ENCODE measurements at regions not wholly inside any gene's neighbourhood (a gene's known extent, or its start where the extent isn't known, plus 50 kb on each side); places are given as distances from the start of the nearest gene placed in this dataset.

DNA sequence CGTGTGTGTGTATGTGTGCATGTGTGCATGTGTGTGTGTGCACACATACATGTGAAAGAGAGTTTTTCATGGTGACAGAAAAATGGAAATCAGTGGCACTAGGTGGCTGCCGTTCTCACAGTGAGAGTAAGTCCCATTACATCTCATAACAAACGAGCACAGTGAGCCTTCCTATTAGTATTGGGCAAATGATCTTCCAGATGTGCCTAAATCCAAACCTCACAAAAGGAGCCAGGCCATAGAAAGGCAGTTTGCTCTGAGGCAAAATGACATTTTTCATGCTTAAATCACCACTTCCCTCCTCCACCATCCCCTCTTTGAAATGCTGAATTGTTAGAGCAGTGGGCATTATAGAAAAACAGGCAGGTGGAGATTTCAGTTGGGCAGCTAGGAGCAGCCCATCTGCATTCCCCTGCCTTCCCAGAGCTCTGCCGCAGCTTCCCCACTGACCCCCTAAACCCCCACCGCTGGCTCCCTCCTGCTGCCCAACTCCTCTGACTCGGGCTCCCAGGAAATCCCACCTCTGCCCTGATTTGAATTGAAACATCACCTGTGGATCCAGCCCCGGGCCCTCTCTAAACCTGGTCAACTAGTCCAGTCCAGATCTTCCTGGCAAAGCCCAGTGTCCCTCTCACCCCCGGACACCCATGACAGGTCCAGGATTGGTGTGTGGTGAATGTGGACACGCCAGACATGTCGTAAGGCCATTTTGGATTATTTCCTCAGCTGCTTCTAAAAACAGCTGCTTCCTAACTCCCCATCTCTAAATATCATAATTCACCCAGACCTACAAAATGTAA, 190.5 kb downstream of the SEC16B start:
- TF ChIP-seq, protein P1, sequence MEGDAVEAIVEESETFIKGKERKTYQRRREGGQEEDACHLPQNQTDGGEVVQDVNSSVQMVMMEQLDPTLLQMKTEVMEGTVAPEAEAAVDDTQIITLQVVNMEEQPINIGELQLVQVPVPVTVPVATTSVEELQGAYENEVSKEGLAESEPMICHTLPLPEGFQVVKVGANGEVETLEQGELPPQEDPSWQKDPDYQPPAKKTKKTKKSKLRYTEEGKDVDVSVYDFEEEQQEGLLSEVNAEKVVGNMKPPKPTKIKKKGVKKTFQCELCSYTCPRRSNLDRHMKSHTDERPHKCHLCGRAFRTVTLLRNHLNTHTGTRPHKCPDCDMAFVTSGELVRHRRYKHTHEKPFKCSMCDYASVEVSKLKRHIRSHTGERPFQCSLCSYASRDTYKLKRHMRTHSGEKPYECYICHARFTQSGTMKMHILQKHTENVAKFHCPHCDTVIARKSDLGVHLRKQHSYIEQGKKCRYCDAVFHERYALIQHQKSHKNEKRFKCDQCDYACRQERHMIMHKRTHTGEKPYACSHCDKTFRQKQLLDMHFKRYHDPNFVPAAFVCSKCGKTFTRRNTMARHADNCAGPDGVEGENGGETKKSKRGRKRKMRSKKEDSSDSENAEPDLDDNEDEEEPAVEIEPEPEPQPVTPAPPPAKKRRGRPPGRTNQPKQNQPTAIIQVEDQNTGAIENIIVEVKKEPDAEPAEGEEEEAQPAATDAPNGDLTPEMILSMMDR (IDR thresholded peaks at IDR 0.05; ENCODE audit: low read depth, low read length): no peak
- no peak for TF ChIP-seq POLR2A (IDR thresholded peaks at IDR 0.05; ENCODE audit: extremely low read depth, insufficient read length)
- TF ChIP-seq MAX (IDR thresholded peaks at IDR 0.05; ENCODE audit: low read depth, low read length): no peak
- TF ChIP-seq MYC (IDR thresholded peaks at IDR 0.05; ENCODE audit: low read depth, low read length): no peak
